Endothelial cell of umbilical vein (primary cell): ENCODE measurements at regions not wholly inside any gene's neighbourhood (a gene's known extent, or its start where the extent isn't known, plus 50 kb on each side); places are given as distances from the start of the nearest gene placed in this dataset.

Source experiments
- BruUV-seq: library from RNA; stranded (reverse); fragments of 400-500 nt; replicated peaks from 2 replicates; lab custom pipeline; 2021; lab: Mats Ljungman, UMichigan
- CTCF ChIA-PET: fragments of 300-600, 350-600 bp; sonication (Branson Sonifier 250); formaldehyde crosslinking; loops from one replicate; lab custom pipeline; 2021; ENCODE audit warnings: antibody characterized with exemption, inconsistent platforms; lab: Charles Lee
- POLR2A ChIA-PET: fragments of 300-600, 350-600 bp; sonication (Branson Sonifier 250); formaldehyde crosslinking; loops from one replicate; lab custom pipeline; 2021; ENCODE audit warnings: antibody characterized with exemption, inconsistent platforms; lab: Charles Lee
- DNase-seq: peaks from one replicate; pipeline ENCODE4 v3.0.0-alpha.2; 2011; ENCODE audit warnings: low read depth, low spot score
- FAIRE-seq: peaks from 2 replicates; lab custom pipeline; 2011; peaks lifted over from hg19 to GRCh38; lab: Jason Lieb, UNC
- H2AFZ ChIP-seq: 2 replicates; pipeline ENCODE4 v1.6.0; 2012; ENCODE audit warnings: low read depth, low read length, control low read depth, inconsistent platforms
- H3K27ac ChIP-seq: 2 replicates; pipeline ENCODE4 v1.5.1; 2011; ENCODE audit warnings: low read depth, mild to moderate bottlenecking, control low read depth, low read length, moderate library complexity; ENCODE audit not compliant: insufficient read depth
- H3K27me3 ChIP-seq, 2 experiments: 2 replicates each; pipeline versions ENCODE4 v1.6.0 to v1.6.1; 2011; ENCODE audit warnings: low read length in 2 of 2, mixed read lengths in 1 of 2; ENCODE audit not compliant: control insufficient read depth in 2 of 2, insufficient read depth in 2 of 2
- H3K36me3 ChIP-seq, 2 experiments: 2 replicates in 1 of 2; 3 replicates in 1 of 2; pipeline ENCODE4 v1.5.1; 2011; ENCODE audit warnings: low read length in 2 of 2, mild to moderate bottlenecking in 1 of 2, moderate library complexity in 1 of 2; ENCODE audit not compliant: control insufficient read depth in 2 of 2, insufficient read depth in 2 of 2; ENCODE audit errors: extremely low read depth in 1 of 2
- H3K4me1 ChIP-seq: 3 replicates; pipeline ENCODE4 v1.5.1; 2011; ENCODE audit warnings: mild to moderate bottlenecking, low read length; ENCODE audit not compliant: control insufficient read depth, insufficient read depth; ENCODE audit errors: extremely low read depth
- H3K4me2 ChIP-seq: 2 replicates; pipeline ENCODE4 v1.6.1; 2011; ENCODE audit warnings: low read length, control low read depth, mixed read lengths; ENCODE audit not compliant: insufficient read depth
- H3K4me3 ChIP-seq, 3 experiments: fragments of 200-600 bp in 1 of 3; sonication (generic), shearing (Covaris generic) in 1 of 3; replicated peaks in 1 of 3; 2 replicates each; pipeline ENCODE4 v1.5.1; 2011 to 2016; ENCODE audit warnings: control low read depth in 3 of 3, low read length in 3 of 3, mild to moderate bottlenecking in 2 of 3, inconsistent platforms in 1 of 3, low read depth in 1 of 3, moderate library complexity in 1 of 3; ENCODE audit not compliant: insufficient read depth in 1 of 3
- H3K79me2 ChIP-seq: 2 replicates; pipeline ENCODE4 v1.6.0; 2012; ENCODE audit warnings: low read length, inconsistent platforms; ENCODE audit not compliant: control insufficient read depth, insufficient read depth
- H3K9ac ChIP-seq: replicated peaks from 2 replicates; pipeline ENCODE3; 2011; ENCODE audit warnings: low read length, control low read depth; ENCODE audit not compliant: insufficient read depth; ENCODE audit errors: extremely low read depth
- H3K9me1 ChIP-seq: replicated peaks from 3 replicates; pipeline ENCODE4 v1.6.0; 2011; ENCODE audit warnings: mild to moderate bottlenecking, low read length; ENCODE audit not compliant: control insufficient read depth, insufficient read depth; ENCODE audit errors: extremely low read depth
- H3K9me3 ChIP-seq: replicated peaks from 2 replicates; pipeline ENCODE4 v1.5.1; 2012; ENCODE audit warnings: low read length, inconsistent platforms; ENCODE audit not compliant: control insufficient read depth, insufficient read depth
- H4K20me1 ChIP-seq: replicated peaks from 2 replicates; pipeline ENCODE3; 2011; ENCODE audit warnings: mild to moderate bottlenecking, low read length; ENCODE audit not compliant: control insufficient read depth, insufficient read depth; ENCODE audit errors: extremely low read depth
- EZH2 ChIP-seq: IDR thresholded peaks from 2 replicates; pipeline ENCODE4 v1.6.1; 2012; ENCODE audit warnings: borderline replicate concordance, low read depth, mild to moderate bottlenecking, moderate library complexity, low read length, inconsistent platforms; ENCODE audit not compliant: severe bottlenecking
- FOS ChIP-seq: IDR thresholded peaks from 2 replicates; pipeline ENCODE4 v1.6.1; 2011; ENCODE audit warnings: mild to moderate bottlenecking, low read length, moderate library complexity, borderline replicate concordance; ENCODE audit not compliant: insufficient read depth
- MYC ChIP-seq: IDR thresholded peaks from one replicate; pipeline ENCODE4 v1.6.1; 2011; ENCODE audit warnings: mild to moderate bottlenecking, low read depth, low read length
- POLR2A ChIP-seq: IDR thresholded peaks from 2 replicates; pipeline ENCODE4 v1.6.1; 2012; ENCODE audit warnings: low read depth, mild to moderate bottlenecking, control low read depth, low read length
- POLR2AphosphoS5 ChIP-seq: IDR thresholded peaks from 2 replicates; pipeline ENCODE4 v1.6.1; 2012; ENCODE audit warnings: low read depth, mild to moderate bottlenecking, control low read depth, low read length, moderate library complexity; ENCODE audit not compliant: insufficient read depth
- dilution Hi-C: fragments of 300-500 bp; cut with MboI; formaldehyde crosslinking; loops from one replicate; pipeline ENCODE4 v1.15.0; 2019; ENCODE audit warnings: low sequenced_read_pairs; ENCODE audit not compliant: extremely low pct_ligation_motif_present
- intact Hi-C: fragments of 100-400 bp; cut with micrococcal nuclease; formaldehyde crosslinking; loops from one replicate; pipeline ENCODE4 v1.10.0; 2022
- TF ChIP-seq, protein P1 (sequence below): IDR thresholded peaks from 2 replicates; pipeline ENCODE4 v1.6.1; 2011; ENCODE audit not compliant: insufficient read depth, insufficient read length
- TF ChIP-seq, protein P2 (sequence below), 2 donors: IDR thresholded peaks; 1 replicate in 1 of 2; 2 replicates in 1 of 2; pipeline ENCODE4 v1.5.1; 2011; ENCODE audit warnings: low read length in 2 of 2, mild to moderate bottlenecking in 2 of 2, moderate library complexity in 2 of 2, control low read depth in 1 of 2, inconsistent platforms in 1 of 2, low read depth in 1 of 2; ENCODE audit not compliant: insufficient read depth in 1 of 2; ENCODE audit errors: extremely low read depth in 1 of 2

DNA sequence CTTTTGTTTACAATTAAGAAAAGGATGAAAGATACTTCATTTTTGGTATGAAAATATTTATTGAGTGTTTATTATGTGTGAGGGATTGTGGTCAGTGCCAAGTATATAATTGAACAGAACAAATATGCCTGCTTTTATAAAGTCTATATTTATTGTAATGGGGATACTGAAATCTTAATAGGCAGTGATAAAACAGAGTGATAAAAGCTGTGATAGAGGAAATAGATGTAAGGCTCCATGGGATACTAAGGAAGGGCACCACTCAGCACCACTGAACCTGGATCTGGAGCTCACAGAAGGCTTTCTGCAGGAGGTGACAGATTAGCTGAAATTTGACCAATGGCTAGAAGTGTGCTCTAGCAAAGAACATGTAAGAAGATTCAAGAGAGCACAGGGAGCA lies 263.5 kb downstream of the C4orf33 start:
- DNase-seq (no peak), FAIRE-seq (no peak)
- intact Hi-C loops (no loop called here), dilution Hi-C loops (no loop called here)
- no peak overlapping the region for H2AFZ ChIP-seq
- H3K4me1 ChIP-seq, result peaks cover 22% of the 10 kb centered on the region
- no peaks in the 10 kb centered on the region for H4K20me1 ChIP-seq
- no peaks in the 10 kb centered on the region for H3K36me3 ChIP-seq
- H3K27me3 ChIP-seq, result no peaks in the 10 kb centered on the region
- POLR2A ChIA-PET, result no interaction called here
- no peak overlapping the region for H3K4me2 ChIP-seq
- no peak overlapping the region for H3K4me3 ChIP-seq
- H3K79me2 ChIP-seq, result no peaks in the 10 kb centered on the region
- H3K9ac ChIP-seq, result no peak overlapping the region
- no peaks in the 10 kb centered on the region for H3K9me1 ChIP-seq
- TF ChIP-seq EZH2 (no peak), MYC (no peak), POLR2A (no peak)
- no peak overlapping the region for H3K27ac ChIP-seq
- no peaks in the 10 kb centered on the region for H3K9me3 ChIP-seq
- BruUV-seq, result no TSS peak
- CTCF ChIA-PET, result interaction anchor here (2.4 kb wide), 1 partner anchor 282 kb away, joined by 18 read pairs; no protein-coding TSS in a partner anchor

DNA sequence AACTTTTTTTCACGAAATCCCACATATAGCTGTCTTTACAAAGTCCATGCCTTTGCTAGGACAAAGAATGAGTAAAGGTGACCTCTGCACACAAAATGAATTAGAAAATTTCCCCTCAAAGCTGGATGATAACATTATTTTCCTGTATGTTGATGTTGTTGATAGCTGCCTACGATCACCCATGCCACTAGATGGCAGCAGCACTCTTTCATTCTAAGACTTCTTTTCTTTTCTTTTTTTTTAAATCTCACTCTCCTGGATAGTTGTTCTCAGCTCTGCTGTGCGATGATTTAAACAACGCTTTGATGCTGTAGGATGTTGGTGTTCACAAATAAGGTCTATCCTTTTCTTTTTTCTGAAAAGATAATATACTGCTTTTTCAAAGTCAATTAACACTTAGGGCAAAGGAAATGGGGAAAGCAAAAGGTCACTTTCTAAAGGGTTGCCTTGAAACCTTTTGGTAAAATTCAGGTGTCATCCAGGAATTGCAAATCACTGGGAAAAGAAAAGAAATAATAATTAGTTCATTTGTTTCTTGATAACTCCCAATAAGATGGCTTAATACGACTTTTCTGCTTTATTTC lies 266.8 kb downstream of the C4orf33 start:
- TF ChIP-seq, protein P1, sequence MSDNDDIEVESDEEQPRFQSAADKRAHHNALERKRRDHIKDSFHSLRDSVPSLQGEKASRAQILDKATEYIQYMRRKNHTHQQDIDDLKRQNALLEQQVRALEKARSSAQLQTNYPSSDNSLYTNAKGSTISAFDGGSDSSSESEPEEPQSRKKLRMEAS, result no peak
- TF ChIP-seq FOS (no peak), POLR2AphosphoS5 (no peak), MYC (no peak)
- TF ChIP-seq, protein P2, sequence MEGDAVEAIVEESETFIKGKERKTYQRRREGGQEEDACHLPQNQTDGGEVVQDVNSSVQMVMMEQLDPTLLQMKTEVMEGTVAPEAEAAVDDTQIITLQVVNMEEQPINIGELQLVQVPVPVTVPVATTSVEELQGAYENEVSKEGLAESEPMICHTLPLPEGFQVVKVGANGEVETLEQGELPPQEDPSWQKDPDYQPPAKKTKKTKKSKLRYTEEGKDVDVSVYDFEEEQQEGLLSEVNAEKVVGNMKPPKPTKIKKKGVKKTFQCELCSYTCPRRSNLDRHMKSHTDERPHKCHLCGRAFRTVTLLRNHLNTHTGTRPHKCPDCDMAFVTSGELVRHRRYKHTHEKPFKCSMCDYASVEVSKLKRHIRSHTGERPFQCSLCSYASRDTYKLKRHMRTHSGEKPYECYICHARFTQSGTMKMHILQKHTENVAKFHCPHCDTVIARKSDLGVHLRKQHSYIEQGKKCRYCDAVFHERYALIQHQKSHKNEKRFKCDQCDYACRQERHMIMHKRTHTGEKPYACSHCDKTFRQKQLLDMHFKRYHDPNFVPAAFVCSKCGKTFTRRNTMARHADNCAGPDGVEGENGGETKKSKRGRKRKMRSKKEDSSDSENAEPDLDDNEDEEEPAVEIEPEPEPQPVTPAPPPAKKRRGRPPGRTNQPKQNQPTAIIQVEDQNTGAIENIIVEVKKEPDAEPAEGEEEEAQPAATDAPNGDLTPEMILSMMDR (IDR thresholded peaks at IDR 0.05; ENCODE audit: extremely low read depth in 1 of 2, insufficient read depth in 1 of 2, low read depth in 1 of 2, low read length in 2 of 2), result peak; percentile 67 to 68

More for the DNA sequence above, 266.8 kb downstream of the C4orf33 start:
- Histone ChIP-seq H3K4me2 (peak overlapping the region; percentile 62), H3K79me2 (no peaks in the 10 kb centered on the region), H3K4me3 (no peak overlapping the region), H2AFZ (peak overlapping the region; percentile 73), H3K36me3 (no peaks in the 10 kb centered on the region), H3K27me3 (no peaks in the 10 kb centered on the region), H3K9me1 (no peaks in the 10 kb centered on the region), H3K4me1 (peaks cover 22% of the 10 kb centered on the region), H4K20me1 (no peaks in the 10 kb centered on the region), H3K9me3 (no peaks in the 10 kb centered on the region), H3K27ac (peak overlapping the region; percentile 5), H3K9ac (no peak overlapping the region)
- ChIA-PET POLR2A (no interaction called here), CTCF (interaction anchor here (0.7 to 6.2 kb wide), 32 partner anchors 8 to 1730 kb away, joined by 3 to 230 read pairs (median 4); no protein-coding TSS in a partner anchor)
- peak; percentile 75 for DNase-seq
- intact Hi-C loops (loop anchor here (1.0 to 10.0 kb wide), 9 partner anchors 153 to 1446 kb away; no protein-coding TSS in a partner anchor), dilution Hi-C loops (no loop called here)
- peak; percentile 35 for FAIRE-seq
- no TSS peak for BruUV-seq
